HG03439 (cell line): ENCODE measurements at regions not wholly inside any gene's neighbourhood (a gene's known extent, or its start where the extent isn't known, plus 50 kb on each side); places are given as distances from the start of the nearest gene placed in this dataset.
"Not testable (repeated sequence)": the region's sequence is repeated elsewhere in the genome, so short reads cannot be mapped to it uniquely, and the experiment has no call there.

Experiments used
- ATAC-seq: cut with Tn5 transposase; IDR thresholded peaks from one replicate; pipeline ENCODE4 v1.9.1; 2021; ENCODE audit warnings: mild to moderate bottlenecking, moderate library complexity; ENCODE audit not compliant: unreplicated experiment

GRCh38 chr10:52368725-52369124 lies 54.6 kb downstream of the DKK1 start:
- ATAC-seq = no peak

DNA sequence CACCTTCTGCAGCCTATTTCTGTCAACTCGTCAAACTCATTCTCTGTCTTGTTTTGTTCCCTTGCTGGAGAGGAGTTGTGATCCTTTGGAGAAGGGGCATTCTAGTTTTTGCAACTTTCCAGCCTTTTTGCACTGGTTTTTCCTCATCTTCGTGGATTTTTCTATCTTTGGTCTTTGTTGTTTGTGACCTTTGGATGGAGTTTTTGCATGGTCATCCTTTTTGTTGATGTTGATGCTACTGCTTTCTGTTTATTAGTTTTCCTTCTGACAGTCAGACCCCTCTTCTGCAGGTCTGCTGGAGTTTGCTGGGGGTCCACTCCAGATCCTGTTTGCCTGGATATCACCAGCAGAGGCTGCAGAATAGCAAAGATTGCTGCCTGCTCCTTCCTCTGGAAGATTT lies 60.1 kb downstream of the DKK1 start:
- ATAC-seq = not testable (repeated sequence)

- ATAC-seq = no peak
These were observed 62.7 kb downstream of the DKK1 start for GRCh38 chr10:52376694-52377354.

DNA sequence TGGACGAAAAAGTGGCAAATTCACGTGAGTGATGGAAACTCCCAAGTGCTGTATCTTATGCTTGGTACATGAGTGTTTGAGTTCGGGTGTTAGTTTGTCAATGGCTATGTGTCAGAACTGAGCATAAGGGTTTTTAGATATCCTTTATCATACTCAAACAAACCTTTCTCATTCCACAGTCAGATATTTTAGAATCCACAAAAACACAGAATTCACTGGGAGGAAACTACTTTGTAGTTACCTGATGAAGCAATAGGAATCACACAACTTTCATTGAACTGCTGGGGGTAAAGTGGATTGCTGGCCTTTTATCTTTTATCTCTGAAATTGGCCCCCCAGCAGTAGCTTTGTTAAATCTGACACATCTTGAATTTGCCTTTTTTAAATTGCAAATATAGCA lies 64.0 kb downstream of the DKK1 start:
- no peak for ATAC-seq

DNA sequence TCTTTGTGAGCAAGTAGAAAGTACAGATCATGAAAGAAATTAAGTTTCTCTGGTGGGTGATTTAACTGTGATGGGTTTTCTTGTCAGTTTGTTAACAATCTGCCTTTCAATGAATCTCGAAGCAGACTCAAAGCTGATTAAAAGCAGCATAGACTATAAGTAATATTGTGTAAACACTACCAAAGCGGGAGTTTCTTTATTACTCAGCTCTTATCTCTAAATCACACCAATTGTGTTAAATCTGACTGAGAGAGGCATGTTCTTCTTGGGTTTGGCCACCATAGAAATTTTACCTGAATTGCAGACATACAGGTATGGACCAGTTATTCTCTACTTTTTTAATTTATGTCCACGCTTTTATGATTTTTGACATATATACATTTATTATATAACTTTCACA lies 65.2 kb downstream of the DKK1 start:
- ATAC-seq = no peak

GRCh38 chr10:52383088-52383487 lies 69.0 kb downstream of the DKK1 start:
- ATAC-seq = no peak

- no peak for ATAC-seq
These were observed 73.7 kb downstream of the DKK1 start for GRCh38 chr10:52387744-52388143.

- ATAC-seq = no peak
These were observed 76.3 kb downstream of the DKK1 start for GRCh38 chr10:52390388-52390787.

DNA sequence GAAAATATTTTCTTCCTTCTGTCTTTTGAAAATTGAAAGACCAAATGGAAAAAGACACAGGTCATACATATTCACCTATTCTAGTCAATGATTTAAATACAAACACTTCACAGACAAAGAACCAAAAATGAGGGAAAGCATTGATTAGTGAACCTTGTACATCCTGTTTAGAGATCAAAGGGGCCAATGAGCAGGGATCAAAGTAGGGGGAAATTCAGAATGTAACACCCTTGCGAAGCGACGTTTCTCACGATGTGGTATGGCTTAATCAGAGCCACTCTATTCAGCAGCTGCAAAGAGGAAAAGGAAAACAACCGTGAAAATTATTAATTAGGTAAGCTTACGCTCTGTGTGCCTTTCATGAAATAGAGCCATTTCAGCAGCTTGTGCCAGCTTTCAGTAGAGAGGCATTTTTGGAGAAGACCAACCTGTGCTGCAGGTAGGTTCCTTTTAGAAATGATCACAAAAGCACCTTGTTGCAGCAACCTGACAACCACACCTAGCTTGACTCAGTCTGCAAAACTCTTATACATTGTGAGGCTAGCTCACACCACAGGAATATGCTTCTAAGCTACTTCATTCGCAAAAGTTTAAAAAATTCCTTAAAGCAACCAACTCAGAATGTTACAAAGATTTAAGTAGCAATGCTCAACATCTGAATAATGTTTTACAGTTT lies 78.0 kb downstream of the DKK1 start:
- no peak for ATAC-seq

GRCh38 chr10:52394246-52394645 lies 80.2 kb downstream of the DKK1 start:
- no peak for ATAC-seq

GRCh38 chr10:52400562-52400961 lies 86.5 kb downstream of the DKK1 start:
- ATAC-seq = no peak

DNA sequence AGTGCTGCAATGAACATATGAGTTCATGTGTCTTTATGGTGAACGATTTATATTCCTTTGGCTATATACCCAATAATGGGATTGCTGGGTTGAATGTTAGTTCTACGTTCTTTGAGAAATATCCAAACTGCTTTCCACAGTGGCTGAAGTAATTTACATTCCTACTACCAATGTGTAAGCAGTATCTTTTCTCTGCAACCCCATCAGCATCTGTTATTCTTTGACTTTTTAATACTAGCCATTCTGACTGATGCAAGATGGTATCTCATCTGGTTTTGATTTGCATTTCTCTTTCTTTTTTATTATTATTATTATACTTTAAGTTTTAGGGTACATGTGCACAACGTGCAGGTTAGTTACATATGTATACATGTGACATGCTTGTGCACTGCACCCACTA lies 89.7 kb downstream of the DKK1 start:
- ATAC-seq = not testable (repeated sequence)

DNA sequence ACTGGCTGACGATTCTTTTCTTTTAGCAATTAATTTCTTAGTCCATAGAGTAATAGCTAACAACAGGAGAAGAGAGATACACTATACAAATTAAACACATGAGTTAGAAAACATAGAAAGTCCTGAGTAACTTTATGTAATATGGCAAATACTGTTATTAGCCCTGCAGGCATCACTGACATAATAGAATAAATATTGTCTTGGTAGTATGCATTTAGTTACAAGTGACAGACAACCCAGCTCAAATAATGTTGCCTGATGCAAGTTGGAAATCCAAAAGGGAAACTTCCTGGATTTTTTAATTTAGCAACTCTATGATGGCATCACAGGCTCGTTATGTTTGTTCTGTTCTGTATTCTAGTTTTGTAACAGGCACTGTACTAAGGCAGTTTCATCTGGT lies 95.1 kb downstream of the DKK1 start:
- ATAC-seq = no peak

- ATAC-seq = no peak
These were observed 95.8 kb downstream of the DKK1 start for GRCh38 chr10:52409928-52410327.

DNA sequence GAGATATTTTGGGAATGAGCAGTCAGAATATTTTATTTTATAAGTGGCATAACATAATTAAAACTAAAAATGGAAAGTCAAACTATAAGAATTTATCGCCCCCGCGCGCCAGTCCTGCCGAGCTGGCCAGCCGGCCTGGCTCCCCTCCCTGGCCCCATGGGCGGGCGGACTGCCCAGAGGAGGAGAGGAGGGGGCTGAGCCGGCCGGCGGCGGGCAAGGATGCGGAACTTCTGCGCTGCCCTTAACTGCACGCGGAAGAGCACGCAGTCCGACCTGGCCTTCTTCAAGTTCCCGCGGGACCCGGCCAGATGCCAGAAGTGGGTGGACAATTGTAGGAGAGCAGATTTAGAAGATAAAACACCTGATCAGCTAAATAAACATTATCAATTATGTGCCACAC lies 96.8 kb downstream of the DKK1 start:
- no peak for ATAC-seq

GRCh38 chr10:52419281-52419680 lies 105.2 kb downstream of the DKK1 start:
- ATAC-seq = no peak

GRCh38 chr10:52420656-52421055 lies 106.6 kb downstream of the DKK1 start:
- ATAC-seq = no peak

DNA sequence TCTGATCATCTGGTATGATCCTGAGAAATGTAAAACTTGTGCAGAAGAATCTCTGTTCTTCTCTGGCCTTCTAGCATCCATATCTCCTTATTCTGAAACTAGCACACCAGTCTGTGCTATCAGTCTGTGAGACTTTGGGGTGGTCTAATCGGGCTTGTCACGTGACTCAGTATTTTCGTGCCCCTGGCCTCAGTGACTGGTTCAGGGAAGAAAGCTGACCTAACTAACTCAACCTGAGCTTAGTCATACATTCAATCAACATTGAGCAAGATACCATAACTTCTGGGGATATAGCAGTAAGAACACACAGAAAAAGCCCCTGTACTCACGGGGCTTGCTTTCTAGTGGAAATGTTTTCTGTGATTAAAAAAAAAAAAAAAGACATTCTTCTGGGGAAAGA lies 109.3 kb downstream of the DKK1 start:
- no peak for ATAC-seq

- ATAC-seq = no peak
These were observed 110.3 kb downstream of the DKK1 start for GRCh38 chr10:52424341-52424740.

GRCh38 chr10:52434734-52435133 lies 120.7 kb downstream of the DKK1 start:
- no peak for ATAC-seq

GRCh38 chr10:52436664-52437063 lies 122.6 kb downstream of the DKK1 start:
- no peak for ATAC-seq

DNA sequence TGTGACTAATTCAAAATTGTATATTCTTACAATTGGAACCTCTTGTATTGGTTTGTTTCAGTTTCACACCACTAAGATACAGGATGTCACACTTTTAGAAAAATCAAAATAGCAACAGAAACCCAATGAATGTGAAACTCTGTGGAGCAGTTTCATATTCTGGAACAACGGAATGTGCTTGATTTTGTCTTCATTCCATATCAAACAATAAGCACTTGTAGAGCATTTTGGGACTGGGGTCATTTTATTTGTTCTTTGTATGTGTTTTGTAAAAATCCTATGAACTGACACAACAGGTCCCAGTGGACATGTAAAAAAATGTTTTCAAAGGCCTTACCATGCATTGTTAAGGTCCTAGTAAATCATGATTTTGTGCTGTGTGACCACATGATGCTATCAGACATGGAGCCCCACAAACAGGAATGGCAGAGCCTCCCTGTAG lies 123.1 kb downstream of the DKK1 start:
- peak; percentile 80 for ATAC-seq

DNA sequence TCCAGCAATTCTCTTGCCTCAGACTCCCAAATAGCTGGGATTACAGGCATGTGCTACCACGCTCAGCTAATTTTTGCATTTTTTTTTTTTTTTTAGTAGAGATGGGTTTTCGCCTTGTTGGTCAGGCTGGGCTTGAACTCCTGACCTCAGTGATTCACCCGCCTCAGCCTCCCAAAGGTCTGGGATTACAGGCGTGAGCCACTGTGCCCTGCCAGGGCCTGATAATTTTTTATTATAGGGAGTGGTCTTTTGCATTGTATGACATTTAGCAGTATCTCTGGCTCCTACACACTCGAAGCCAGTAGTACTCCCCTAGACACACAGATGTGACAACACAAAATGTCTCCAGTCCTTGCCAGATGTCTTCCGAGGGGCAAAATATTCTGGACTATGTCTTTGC lies 124.0 kb downstream of the DKK1 start:
- ATAC-seq = no peak
